ENCODE measurements at regions not wholly inside any gene's neighbourhood (a gene's known extent, or its start where the extent isn't known, plus 50 kb on each side); places are given as distances from the start of the nearest gene placed in this dataset.

GRCh38 chr13:76160506-76160905, 524.4 kb downstream of the LMO7 start:
- TF ChIP-seq, protein P1, sequence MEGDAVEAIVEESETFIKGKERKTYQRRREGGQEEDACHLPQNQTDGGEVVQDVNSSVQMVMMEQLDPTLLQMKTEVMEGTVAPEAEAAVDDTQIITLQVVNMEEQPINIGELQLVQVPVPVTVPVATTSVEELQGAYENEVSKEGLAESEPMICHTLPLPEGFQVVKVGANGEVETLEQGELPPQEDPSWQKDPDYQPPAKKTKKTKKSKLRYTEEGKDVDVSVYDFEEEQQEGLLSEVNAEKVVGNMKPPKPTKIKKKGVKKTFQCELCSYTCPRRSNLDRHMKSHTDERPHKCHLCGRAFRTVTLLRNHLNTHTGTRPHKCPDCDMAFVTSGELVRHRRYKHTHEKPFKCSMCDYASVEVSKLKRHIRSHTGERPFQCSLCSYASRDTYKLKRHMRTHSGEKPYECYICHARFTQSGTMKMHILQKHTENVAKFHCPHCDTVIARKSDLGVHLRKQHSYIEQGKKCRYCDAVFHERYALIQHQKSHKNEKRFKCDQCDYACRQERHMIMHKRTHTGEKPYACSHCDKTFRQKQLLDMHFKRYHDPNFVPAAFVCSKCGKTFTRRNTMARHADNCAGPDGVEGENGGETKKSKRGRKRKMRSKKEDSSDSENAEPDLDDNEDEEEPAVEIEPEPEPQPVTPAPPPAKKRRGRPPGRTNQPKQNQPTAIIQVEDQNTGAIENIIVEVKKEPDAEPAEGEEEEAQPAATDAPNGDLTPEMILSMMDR (IDR thresholded peaks at IDR 0.05) = no peak
- peaks cover 3 to 4% of the 10 kb centered on the region in 2 donors for H3K4me1 ChIP-seq
- no peak for DNase-seq (ENCODE audit: low spot score in 2 of 2)
- no peaks in the 10 kb centered on the region for H3K36me3 ChIP-seq
- H3K27ac ChIP-seq = peak overlapping the region; percentile 45 to 64
- no peaks in the 10 kb centered on the region for H3K27me3 ChIP-seq
- no peak overlapping the region for H3K4me3 ChIP-seq
- intact Hi-C loops (cut with DNase I) = no loop called here
- no peaks in the 10 kb centered on the region for H3K9me3 ChIP-seq

- intact Hi-C loops (cut with DNase I) = no loop called here
- Histone ChIP-seq H3K9me3 (no peaks in the 10 kb centered on the region), H3K36me3 (no peaks in the 10 kb centered on the region), H3K27me3 (no peaks in the 10 kb centered on the region), H3K4me1 (peaks cover 0 to under 1% of the 10 kb centered on the region in 2 donors), H3K27ac (no peak overlapping the region), H3K4me3 (no peak overlapping the region)
- DNase-seq (ENCODE audit: low spot score in 2 of 2) = no peak
- TF ChIP-seq, protein P1 (IDR thresholded peaks at IDR 0.05) = no peak
Measured at GRCh38 chr13:76157926-76158325, 521.8 kb downstream of the LMO7 start.

GRCh38 chr13:76153239-76153638, 517.1 kb downstream of the LMO7 start:
- intact Hi-C loops (cut with DNase I) = no loop called here
- Histone ChIP-seq H3K27ac (no peak overlapping the region), H3K27me3 (no peaks in the 10 kb centered on the region), H3K9me3 (no peaks in the 10 kb centered on the region), H3K36me3 (no peaks in the 10 kb centered on the region), H3K4me3 (no peak overlapping the region), H3K4me1 (no peaks in the 10 kb centered on the region)
- no peak for DNase-seq (ENCODE audit: low spot score in 2 of 2)
- TF ChIP-seq, protein P1 (IDR thresholded peaks at IDR 0.05) = no peak

DNA sequence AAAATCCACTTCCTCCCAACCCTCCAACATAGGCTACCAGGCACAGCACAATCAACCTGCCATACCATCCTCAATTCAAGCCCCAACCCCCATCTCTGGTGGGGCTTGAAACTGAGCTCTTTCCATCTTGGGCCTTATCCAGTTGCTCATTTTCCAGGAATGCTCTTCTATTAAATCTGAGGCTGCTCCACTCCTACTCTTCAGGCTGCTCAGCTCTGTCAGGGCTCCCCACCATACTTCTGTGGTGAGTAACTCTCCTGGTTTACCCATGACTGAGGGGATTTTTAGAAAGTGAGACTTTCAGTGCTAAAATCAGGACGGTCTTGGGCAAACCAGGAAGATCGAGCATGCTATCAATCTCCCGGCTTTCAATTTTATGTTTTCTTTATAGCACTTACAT, 512.8 kb downstream of the LMO7 start:
- Histone ChIP-seq H3K27ac (no peak overlapping the region), H3K36me3 (no peaks in the 10 kb centered on the region), H3K4me3 (no peak overlapping the region), H3K9me3 (no peaks in the 10 kb centered on the region), H3K4me1 (no peaks in the 10 kb centered on the region), H3K27me3 (no peaks in the 10 kb centered on the region)
- no peak for DNase-seq (ENCODE audit: low spot score in 2 of 2)
- intact Hi-C loops (cut with DNase I) = no loop called here
- TF ChIP-seq, protein P1 (IDR thresholded peaks at IDR 0.05) = no peak

- no peaks in the 10 kb centered on the region for H3K27me3 ChIP-seq
- H3K4me1 ChIP-seq = no peaks in the 10 kb centered on the region
- DNase-seq (ENCODE audit: low spot score in 2 of 2) = no peak
- H3K36me3 ChIP-seq = no peaks in the 10 kb centered on the region
- H3K9me3 ChIP-seq = no peaks in the 10 kb centered on the region
- intact Hi-C loops (cut with DNase I) = no loop called here
- H3K4me3 ChIP-seq = no peak overlapping the region
- H3K27ac ChIP-seq = no peak overlapping the region
- TF ChIP-seq, protein P1 (IDR thresholded peaks at IDR 0.05) = no peak
Measured at GRCh38 chr13:76148374-76148773, 512.2 kb downstream of the LMO7 start.

DNA sequence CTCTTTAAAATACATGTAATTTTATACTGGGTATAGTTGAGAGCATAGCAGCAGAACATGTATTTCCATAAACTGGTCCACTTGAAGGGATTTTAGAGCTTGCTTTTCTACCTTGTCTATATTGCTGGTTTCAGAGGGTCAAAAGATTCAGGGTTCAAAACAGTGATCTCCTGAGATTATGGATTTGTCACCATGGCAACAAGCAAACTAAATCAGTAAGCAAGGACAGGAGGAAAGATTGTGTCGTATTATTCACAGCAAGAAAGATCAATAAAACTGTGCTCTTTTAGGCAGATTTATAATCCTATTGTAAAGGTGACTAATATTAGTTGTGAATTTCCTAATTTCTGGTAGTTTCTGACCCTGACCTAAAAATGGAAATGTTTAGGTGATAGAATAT, 496.4 kb downstream of the LMO7 start:
- intact Hi-C loops (cut with DNase I) = no loop called here
- Histone ChIP-seq H3K4me3 (no peak overlapping the region), H3K27ac (no peak overlapping the region), H3K9me3 (no peaks in the 10 kb centered on the region), H3K36me3 (no peaks in the 10 kb centered on the region), H3K27me3 (no peaks in the 10 kb centered on the region), H3K4me1 (no peaks in the 10 kb centered on the region)
- DNase-seq (ENCODE audit: low spot score in 2 of 2) = no peak
- TF ChIP-seq, protein P1 (IDR thresholded peaks at IDR 0.05) = no peak

Measured in ascending aorta (tissue), 2 donors.